HG03060 (cell line): ENCODE measurements at regions not wholly inside any gene's neighbourhood (a gene's known extent, or its start where the extent isn't known, plus 50 kb on each side); places are given as distances from the start of the nearest gene placed in this dataset.
"Not testable (repeated sequence)": the region's sequence is repeated elsewhere in the genome, so short reads cannot be mapped to it uniquely, and the experiment has no call there.

ENCODE experiments used
- ATAC-seq: cut with Tn5 transposase; IDR thresholded peaks from one replicate; pipeline ENCODE4 v1.9.1; 2021; ENCODE audit warnings: low read depth, moderate number of reproducible peaks; ENCODE audit not compliant: unreplicated experiment

DNA sequence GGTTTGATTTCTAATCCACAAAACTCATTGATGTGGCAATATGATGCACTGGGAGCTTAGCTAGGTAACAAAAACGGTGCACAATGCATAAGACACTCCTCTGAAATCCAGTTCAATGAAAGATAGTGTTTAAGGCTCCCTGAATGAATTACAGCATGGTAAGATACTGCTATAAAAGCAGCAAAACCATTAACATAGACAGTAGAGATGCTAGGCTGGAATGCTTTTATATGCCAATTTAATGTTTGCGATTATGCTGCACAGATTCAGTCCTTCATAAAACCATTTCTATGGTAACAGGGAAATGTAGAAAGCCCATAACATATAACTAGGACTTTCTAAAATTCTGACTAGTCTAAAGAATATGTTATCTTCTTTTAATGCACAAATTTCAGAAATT, 180.8 kb upstream of the NUDT12 start:
- ATAC-seq, result no peak

DNA sequence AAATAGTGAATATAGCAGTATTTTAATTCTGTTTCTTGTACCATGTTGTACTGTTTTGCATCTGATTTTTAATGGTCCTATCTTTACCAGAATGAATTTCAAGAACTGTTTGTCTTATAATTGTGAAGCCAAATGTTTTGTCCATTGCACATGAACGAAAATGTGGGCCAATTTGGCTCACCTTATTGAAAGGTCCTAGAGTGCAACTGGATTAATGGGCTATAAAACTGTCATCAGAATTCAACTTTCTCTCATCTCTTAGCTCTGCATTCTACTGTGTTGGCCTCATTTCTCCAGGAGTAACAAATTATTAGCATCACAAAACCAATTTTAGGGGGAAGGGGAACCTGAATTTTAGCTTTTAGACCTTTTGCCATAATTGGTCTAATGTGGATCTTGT, 179.4 kb upstream of the NUDT12 start:
- ATAC-seq, result no peak

- ATAC-seq, result not testable (repeated sequence)
Observed at GRCh38 chr5:103736343-103736742, 173.8 kb upstream of the NUDT12 start.

GRCh38 chr5:103724271-103724670, 161.7 kb upstream of the NUDT12 start:
- ATAC-seq, result no peak

- ATAC-seq, result no peak
Observed at GRCh38 chr5:103721183-103721582, 158.6 kb upstream of the NUDT12 start.

- no peak for ATAC-seq
Observed at GRCh38 chr5:103718108-103718507, 155.5 kb upstream of the NUDT12 start.

DNA sequence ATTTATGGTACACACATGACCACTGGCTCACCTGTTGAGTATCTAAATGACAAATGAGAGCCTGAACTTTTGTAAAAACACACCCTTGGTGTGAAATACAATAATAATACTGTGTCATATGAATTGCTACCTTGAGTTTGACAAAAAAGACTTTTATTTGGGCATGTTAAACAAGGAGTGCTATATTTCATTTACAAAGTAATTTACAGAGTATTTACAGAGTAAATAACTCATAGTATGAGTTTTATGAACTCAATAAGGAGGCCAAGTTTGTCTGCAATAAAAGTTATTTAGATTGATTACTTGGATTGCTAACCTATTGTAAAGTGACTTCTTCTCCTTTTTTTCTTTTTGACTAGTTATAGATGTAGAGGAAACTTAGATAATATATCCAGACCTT, 146.0 kb upstream of the NUDT12 start:
- no peak for ATAC-seq

DNA sequence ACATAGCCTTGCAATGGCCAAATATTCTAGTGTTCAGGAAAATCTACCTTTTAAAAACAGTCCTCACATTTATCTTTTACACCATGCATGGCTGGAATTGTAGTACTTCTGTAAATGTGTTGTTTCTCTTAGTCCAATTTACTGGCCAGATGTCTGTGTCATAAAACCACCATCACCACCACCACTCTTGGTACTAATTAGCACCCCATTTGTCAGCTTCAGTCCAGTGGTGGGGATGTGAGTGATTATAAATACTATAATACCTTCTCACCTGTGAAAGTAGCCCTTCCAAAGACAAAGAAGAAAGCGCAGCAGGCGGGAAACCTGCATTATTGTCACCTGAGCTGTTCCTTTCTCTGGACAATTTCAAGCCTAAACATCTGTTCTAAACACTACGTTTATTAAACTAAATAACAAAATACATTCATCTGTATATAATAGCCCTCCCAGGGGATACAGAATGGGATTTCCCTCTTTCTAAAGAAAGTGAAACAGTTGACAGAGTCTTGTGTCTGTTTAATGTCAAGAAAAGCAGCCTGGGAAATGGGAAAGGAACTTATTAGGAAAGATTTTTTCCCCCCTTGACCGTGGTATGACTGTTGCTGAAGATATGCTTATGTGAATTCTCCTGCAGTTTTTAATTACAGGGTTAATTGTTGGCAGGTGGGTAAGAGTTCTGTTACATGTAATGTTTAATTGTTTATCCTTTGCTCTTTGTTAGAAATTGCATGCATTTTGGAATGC, 144.5 kb upstream of the NUDT12 start:
- ATAC-seq, result no peak

DNA sequence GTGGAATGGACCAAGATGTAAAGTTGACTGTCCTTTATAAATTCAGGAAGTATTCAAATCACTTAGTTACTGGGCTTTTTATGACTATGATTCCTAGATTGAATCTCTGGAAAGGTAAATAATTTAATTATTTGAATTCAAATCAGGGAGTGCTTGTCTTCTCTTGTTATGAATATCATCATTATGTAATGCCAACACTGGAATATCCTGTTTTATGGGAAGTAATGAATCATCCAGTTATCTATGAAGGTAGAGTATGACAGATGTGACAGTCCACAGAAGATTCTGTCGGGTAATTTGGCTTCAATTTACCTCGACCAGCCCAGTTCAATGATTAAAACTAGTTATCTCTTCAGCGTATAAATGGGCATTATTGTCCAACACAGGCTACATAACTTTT, 141.0 kb upstream of the NUDT12 start:
- ATAC-seq, result no peak

GRCh38 chr5:103693517-103693916, 130.9 kb upstream of the NUDT12 start:
- no peak for ATAC-seq

DNA sequence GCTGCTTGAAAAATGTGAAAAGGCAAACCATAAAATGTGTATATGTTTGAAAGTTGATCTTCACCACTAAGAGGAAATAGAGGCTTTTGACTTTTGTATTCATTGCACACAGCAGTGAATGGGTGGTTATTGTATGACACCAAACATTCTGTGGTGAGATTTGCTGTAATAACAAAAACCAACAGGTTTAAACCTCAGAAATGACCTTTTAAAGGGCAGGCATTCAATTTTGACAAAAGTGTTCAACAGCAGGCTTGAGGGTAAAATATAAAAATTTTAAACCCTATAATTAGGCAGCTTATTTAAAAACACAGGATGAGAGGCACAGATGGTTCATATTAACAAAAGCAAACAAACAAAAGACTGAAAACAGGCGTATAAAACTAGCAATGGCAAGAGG, 128.1 kb upstream of the NUDT12 start:
- ATAC-seq, result no peak

- ATAC-seq, result no peak
Observed at GRCh38 chr5:103679873-103680272, 117.3 kb upstream of the NUDT12 start.

DNA sequence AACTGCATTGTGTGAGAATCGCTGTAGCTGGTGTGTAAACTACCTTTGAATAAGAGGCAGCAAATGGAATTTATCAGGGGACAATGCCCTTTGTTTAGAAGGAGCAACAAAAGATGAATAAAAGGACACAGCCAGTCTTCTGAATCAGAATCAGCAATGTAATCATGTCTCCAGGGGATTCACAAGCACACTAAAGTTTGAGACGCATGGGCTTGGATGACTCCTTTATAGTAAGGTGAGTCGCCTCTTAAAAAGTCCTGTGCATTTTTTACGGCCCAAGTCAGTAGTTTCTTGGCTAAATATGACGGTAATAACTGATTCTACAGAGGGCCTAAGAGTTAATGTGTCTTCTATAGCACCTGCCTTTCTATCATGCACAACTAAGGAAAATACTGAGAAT, 113.6 kb upstream of the NUDT12 start:
- not testable (repeated sequence) for ATAC-seq

- ATAC-seq, result no peak
Observed at GRCh38 chr5:103674739-103675138, 112.2 kb upstream of the NUDT12 start.

DNA sequence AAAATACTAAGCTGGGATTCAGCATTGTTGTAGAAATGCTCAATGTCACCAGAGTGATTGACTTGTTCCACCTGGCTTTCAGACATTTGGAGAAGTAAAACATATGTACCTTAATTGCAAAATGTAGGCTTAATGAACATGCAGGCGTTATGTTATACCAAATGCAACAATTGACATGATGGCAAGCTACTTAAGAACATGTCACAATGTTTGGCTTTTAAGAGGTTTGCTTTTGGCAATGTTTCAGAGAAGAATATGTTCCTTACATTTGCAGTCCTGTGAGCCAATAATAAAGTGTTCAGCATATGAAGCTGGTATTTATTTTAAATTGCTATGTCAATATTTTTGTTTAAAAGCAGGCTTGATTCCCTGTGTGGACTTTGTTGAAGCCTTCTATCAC, 111.7 kb upstream of the NUDT12 start:
- ATAC-seq, result no peak

DNA sequence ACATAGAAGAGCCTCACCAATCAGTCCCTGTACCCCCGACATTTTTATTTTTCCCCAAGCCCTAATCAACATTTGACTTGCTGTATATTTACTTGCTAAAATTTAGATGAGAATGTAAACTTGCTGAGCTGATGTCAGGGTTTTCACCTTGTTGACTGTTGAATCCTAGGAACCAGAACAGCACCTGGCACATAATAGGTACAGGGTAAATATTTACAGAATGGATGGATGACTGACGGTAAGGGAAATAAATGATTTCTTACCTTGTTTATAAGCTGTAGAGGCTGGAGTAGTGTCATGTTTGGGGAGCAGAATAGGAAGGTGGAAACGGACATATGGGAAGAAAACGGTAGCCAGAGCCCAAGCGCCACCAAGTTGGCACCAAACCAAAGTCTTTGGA, 107.0 kb upstream of the NUDT12 start:
- ATAC-seq, result no peak

- no peak for ATAC-seq
Observed at GRCh38 chr5:103668281-103668680, 105.7 kb upstream of the NUDT12 start.

DNA sequence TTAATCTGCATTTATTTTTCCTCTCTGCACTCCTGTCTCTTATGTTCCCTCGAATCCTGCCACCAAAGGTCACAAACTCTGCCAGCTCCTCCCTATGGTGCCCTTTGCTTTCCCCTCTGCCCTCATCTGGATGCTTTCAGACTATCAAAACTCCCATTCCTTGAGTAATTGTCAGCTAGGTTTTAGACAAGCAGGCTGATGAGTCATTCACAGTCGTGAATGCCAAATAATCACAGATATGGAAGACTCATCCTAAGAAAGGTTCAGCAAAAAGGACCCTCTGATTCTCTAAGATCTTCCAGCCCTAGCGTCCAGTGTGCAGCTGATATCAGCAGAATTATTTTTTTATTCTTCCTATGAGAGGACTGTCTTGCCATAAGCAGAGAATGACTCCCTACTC, 104.5 kb upstream of the NUDT12 start:
- no peak for ATAC-seq

GRCh38 chr5:103657301-103657700, 94.7 kb upstream of the NUDT12 start:
- no peak for ATAC-seq

GRCh38 chr5:103648086-103648485, 85.5 kb upstream of the NUDT12 start:
- ATAC-seq, result no peak

GRCh38 chr5:103646698-103647614, 84.4 kb upstream of the NUDT12 start:
- ATAC-seq, result no peak

GRCh38 chr5:103645816-103646215, 83.2 kb upstream of the NUDT12 start:
- ATAC-seq, result no peak
